Stimulated activated memory B cell treated with anti-CD40 and anti-IgM and Interleukin-4, amounts not matched to agents 10 μg/mL and 1 μg/mL and 100 μg/mL, for 72 hours (primary cell): ENCODE measurements at regions not wholly inside any gene's neighbourhood (a gene's known extent, or its start where the extent isn't known, plus 50 kb on each side); places are given as distances from the start of the nearest gene placed in this dataset.

ENCODE experiments used
- ATAC-seq: fragments of 150-1000 bp; cut with Tn5 transposase; 2 replicates; pipeline ENCODE4 v1.10.0; 2021
- H3K27ac Mint-ChIP-seq: one replicate; pipeline ENCODE4 v1.8.0; 2022; ENCODE audit warnings: mild to moderate bottlenecking, mixed read lengths
- H3K27me3 Mint-ChIP-seq: one replicate; pipeline ENCODE4 v1.8.0; 2022; ENCODE audit warnings: mixed read lengths
- H3K36me3 Mint-ChIP-seq: one replicate; pipeline ENCODE4 v1.8.0; 2022; ENCODE audit warnings: mixed read lengths
- H3K4me1 Mint-ChIP-seq: one replicate; pipeline ENCODE4 v1.8.0; 2022; ENCODE audit warnings: mixed read lengths
- H3K4me3 Mint-ChIP-seq: one replicate; pipeline ENCODE4 v1.8.0; 2022; ENCODE audit warnings: mild to moderate bottlenecking, moderate library complexity, mixed read lengths
- H3K9me3 Mint-ChIP-seq: one replicate; pipeline ENCODE4 v1.8.0; 2022; ENCODE audit warnings: mixed read lengths

DNA sequence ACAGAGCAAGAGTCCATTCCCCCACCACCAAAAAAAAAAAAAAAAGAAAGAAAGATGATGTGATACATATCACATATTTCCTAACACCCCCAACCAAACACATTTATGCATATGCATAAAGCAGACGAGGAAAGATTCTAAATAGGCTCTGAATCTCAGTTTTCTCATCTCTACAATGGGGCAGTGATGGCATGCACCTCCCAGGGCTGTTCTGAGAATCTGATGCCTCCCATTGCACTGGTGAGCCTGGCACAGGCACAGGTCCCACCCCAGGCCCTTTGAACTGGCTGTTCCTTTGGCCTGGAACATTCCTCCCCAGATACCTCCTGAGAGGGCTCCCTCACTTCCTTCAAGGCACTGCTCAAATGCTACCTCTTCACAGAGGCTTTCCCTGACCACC is 116.5 kb downstream of the C9orf50 start:
- Mint-ChIP-seq H3K9me3 (no peaks in the 10 kb centered on the region), H3K36me3 (no peaks in the 10 kb centered on the region), H3K4me3 (no peak overlapping the region), H3K4me1 (peaks cover 7% of the 10 kb centered on the region), H3K27ac (no peak overlapping the region), H3K27me3 (peaks cover 48% of the 10 kb centered on the region)
- no peak for ATAC-seq

GRCh38 chr9:129501771-129502319 is 119.1 kb downstream of the C9orf50 start:
- peaks cover 9% of the 10 kb centered on the region for H3K4me1 Mint-ChIP-seq
- H3K36me3 Mint-ChIP-seq: no peaks in the 10 kb centered on the region
- no peak overlapping the region for H3K27ac Mint-ChIP-seq
- ATAC-seq: no peak
- peaks cover 26% of the 10 kb centered on the region for H3K27me3 Mint-ChIP-seq
- no peaks in the 10 kb centered on the region for H3K9me3 Mint-ChIP-seq
- H3K4me3 Mint-ChIP-seq: no peak overlapping the region

- Mint-ChIP-seq H3K27me3 (peaks cover 27% of the 10 kb centered on the region), H3K4me1 (peaks cover 14% of the 10 kb centered on the region), H3K27ac (no peak overlapping the region), H3K36me3 (no peaks in the 10 kb centered on the region), H3K4me3 (no peak overlapping the region), H3K9me3 (no peaks in the 10 kb centered on the region)
- no peak for ATAC-seq
Observed at GRCh38 chr9:129500863-129501770, 119.8 kb downstream of the C9orf50 start.

- no peak overlapping the region for H3K27ac Mint-ChIP-seq
- no peak for ATAC-seq
- peaks cover 27% of the 10 kb centered on the region for H3K27me3 Mint-ChIP-seq
- H3K36me3 Mint-ChIP-seq: no peaks in the 10 kb centered on the region
- H3K4me3 Mint-ChIP-seq: no peak overlapping the region
- H3K4me1 Mint-ChIP-seq: peaks cover 19% of the 10 kb centered on the region
- no peaks in the 10 kb centered on the region for H3K9me3 Mint-ChIP-seq
Observed at GRCh38 chr9:129500161-129500862, 120.6 kb downstream of the C9orf50 start.

- peaks cover under 1% of the 10 kb centered on the region for H3K36me3 Mint-ChIP-seq
- peaks cover 14% of the 10 kb centered on the region for H3K4me1 Mint-ChIP-seq
- no peaks in the 10 kb centered on the region for H3K9me3 Mint-ChIP-seq
- peaks cover 24% of the 10 kb centered on the region for H3K27me3 Mint-ChIP-seq
- no peak for ATAC-seq
- H3K4me3 Mint-ChIP-seq: no peak overlapping the region
- no peak overlapping the region for H3K27ac Mint-ChIP-seq
Observed at GRCh38 chr9:129498451-129499384, 122.2 kb downstream of the C9orf50 start.

GRCh38 chr9:129497813-129498450 is 123.0 kb downstream of the C9orf50 start:
- Mint-ChIP-seq H3K27ac (no peak overlapping the region), H3K4me1 (peaks cover 20% of the 10 kb centered on the region), H3K36me3 (peaks cover 6% of the 10 kb centered on the region), H3K4me3 (no peak overlapping the region), H3K27me3 (peaks cover 31% of the 10 kb centered on the region), H3K9me3 (no peaks in the 10 kb centered on the region)
- no peak for ATAC-seq

DNA sequence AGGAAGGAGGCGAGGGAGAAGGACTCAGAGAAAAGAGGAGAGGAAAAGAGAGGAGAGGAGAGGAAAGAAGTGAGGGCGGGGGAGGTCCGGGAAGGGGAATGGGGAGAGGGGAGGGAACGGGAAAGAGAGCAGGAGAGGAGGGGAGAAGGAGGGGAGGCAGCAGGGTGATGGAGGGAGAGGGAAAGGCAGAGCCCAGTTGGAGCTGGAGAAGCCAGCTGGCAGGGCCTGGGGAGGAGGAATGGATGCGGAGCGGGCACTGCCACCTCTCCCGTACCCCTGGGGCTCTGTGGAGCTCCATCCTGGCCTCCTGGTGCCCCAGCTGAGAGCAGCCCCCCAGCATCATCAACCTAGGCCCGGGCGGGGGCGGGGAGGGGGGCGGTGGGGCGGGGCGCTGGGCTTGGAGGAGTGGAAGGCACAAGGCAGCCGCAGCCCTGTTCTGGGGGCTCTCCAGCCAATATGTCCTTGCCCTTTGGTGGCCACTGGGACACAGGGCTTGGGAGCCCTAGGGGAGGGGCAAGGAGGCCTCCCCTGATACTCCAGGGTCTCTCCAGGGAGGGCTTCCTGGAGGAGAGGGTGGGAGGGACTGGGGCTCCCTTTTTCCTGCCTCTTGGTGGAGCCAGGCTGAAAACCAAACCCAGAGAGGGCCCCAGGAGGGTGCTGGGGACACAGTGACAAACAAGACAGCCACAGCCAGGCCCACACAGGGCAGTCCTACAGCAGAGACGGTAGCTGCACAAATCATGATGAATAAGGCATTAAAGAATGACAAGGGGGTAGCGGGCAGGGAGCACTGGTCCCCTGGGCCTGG is 123.7 kb downstream of the C9orf50 start:
- no peak for ATAC-seq
- Mint-ChIP-seq H3K27me3 (peaks cover 37% of the 10 kb centered on the region), H3K9me3 (no peaks in the 10 kb centered on the region), H3K4me3 (peak overlapping the region; percentile 67), H3K4me1 (peaks cover 20% of the 10 kb centered on the region), H3K27ac (peak overlapping the region; percentile 75), H3K36me3 (peaks cover 6% of the 10 kb centered on the region)

DNA sequence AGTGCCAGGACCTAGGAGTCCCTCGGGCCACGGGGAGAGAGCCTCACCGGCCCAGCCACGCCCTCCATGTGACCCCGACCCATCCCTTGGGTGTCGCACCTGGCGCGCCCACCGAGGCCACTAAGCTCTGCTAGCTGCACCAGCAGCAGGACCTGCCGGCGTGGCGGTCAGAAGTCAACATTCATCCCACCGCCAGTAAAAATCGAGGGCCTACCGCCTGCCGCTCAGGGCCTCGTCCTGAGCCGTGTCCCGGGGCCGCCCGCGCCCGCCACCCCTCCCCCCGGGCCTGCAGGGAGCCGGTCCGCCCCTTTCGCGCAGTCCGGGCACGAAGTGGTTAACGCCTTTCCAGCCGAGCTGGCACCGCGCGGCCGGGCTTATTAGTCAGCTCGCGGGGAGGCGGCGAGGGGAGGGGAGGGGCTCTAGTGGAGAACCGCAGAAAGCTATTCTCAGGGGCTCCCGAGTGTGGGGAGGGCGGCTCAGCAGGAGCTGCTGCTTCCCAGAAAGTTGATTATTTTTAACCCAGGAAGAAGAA is 124.4 kb downstream of the C9orf50 start:
- Mint-ChIP-seq H3K36me3 (peaks cover 6% of the 10 kb centered on the region), H3K27me3 (peaks cover 37% of the 10 kb centered on the region), H3K27ac (peak overlapping the region; percentile 75), H3K4me3 (peak overlapping the region; percentile 67), H3K4me1 (peaks cover 20% of the 10 kb centered on the region), H3K9me3 (no peaks in the 10 kb centered on the region)
- ATAC-seq: peak; percentile 71

DNA sequence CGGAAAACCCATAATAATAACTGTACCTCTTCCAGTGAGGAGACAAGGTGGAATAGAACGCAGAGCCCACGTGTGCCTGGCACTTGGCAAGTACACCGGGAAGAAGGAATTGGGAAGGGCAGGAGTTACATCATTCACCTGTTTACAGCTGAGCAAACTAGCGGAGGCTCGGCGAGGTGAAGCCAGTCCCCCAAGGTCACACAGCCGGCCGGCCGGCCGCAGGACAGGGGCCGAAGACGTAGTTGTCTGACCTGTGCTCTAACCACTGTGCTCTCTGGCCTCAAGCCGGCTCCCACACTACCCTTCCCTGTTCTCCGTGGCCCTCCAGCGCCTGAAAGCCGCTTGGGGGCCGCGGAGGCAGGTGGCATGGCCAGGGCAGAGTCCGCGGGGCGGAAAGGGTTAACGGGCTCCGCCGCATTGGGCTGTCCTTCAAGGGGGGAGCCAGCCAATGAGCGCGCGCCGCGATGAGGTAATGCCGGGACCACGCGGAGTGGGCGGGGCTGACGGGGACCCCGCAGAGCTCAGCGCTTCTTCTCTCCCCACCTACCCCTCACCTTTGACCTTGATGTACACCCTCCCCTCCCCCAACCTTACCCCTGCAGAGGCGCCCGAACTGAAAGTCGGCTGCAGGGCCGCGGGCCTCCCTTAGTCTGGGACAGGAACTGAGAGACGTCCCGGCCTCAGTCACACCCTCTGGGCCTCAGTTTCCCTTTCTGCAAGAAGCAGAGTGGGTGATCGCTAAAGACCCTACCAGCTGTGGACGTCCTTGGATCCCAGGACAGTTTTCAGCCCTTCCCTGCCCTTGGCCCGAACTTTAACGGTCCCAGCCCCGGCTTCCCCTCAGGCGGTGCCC is 125.1 kb downstream of the C9orf50 start:
- Mint-ChIP-seq H3K4me1 (peaks cover 22% of the 10 kb centered on the region), H3K27ac (no peak overlapping the region), H3K9me3 (no peaks in the 10 kb centered on the region), H3K36me3 (peaks cover 12% of the 10 kb centered on the region), H3K27me3 (peaks cover 43% of the 10 kb centered on the region), H3K4me3 (peak overlapping the region; percentile 57)
- peak; percentile 78 for ATAC-seq

- H3K36me3 Mint-ChIP-seq: peaks cover 21% of the 10 kb centered on the region
- H3K9me3 Mint-ChIP-seq: no peaks in the 10 kb centered on the region
- H3K4me3 Mint-ChIP-seq: no peak overlapping the region
- H3K4me1 Mint-ChIP-seq: peaks cover 32% of the 10 kb centered on the region
- ATAC-seq: no peak
- H3K27me3 Mint-ChIP-seq: peaks cover 53% of the 10 kb centered on the region
- H3K27ac Mint-ChIP-seq: no peak overlapping the region
Observed at GRCh38 chr9:129494113-129494789, 126.7 kb downstream of the C9orf50 start.

DNA sequence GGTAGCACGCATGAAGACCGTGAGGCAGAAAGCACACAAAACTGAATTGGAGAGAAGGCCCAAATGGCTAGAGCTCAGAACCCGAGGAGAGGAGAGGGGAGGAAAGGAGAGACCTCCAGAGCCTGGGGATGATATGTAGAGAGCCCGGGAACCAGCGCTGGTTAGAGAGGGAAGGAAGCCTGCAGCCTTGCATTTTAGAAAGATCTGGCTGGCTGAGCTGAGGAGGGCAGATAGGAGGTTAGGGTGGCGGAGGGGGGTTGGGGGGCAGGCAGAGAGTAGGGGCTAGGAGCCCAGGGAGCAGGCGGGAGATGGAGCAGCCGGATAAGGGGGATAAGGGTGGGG is 127.2 kb downstream of the C9orf50 start:
- no peak for ATAC-seq
- Mint-ChIP-seq H3K9me3 (no peaks in the 10 kb centered on the region), H3K4me1 (peaks cover 38% of the 10 kb centered on the region), H3K27me3 (peaks cover 53% of the 10 kb centered on the region), H3K36me3 (peaks cover 21% of the 10 kb centered on the region), H3K27ac (no peak overlapping the region), H3K4me3 (no peak overlapping the region)

GRCh38 chr9:129493002-129493705 is 127.7 kb downstream of the C9orf50 start:
- Mint-ChIP-seq H3K4me3 (no peak overlapping the region), H3K9me3 (no peaks in the 10 kb centered on the region), H3K27me3 (peaks cover 53% of the 10 kb centered on the region), H3K36me3 (peaks cover 21% of the 10 kb centered on the region), H3K27ac (no peak overlapping the region), H3K4me1 (peaks cover 39% of the 10 kb centered on the region)
- no peak for ATAC-seq
